ENCODE measurements at regions not wholly inside any gene's neighbourhood (a gene's known extent, or its start where the extent isn't known, plus 50 kb on each side); places are given as distances from the start of the nearest gene placed in this dataset.
"Not testable (repeated sequence)": the region's sequence is repeated elsewhere in the genome, so short reads cannot be mapped to it uniquely, and the experiment has no call there.

DNA sequence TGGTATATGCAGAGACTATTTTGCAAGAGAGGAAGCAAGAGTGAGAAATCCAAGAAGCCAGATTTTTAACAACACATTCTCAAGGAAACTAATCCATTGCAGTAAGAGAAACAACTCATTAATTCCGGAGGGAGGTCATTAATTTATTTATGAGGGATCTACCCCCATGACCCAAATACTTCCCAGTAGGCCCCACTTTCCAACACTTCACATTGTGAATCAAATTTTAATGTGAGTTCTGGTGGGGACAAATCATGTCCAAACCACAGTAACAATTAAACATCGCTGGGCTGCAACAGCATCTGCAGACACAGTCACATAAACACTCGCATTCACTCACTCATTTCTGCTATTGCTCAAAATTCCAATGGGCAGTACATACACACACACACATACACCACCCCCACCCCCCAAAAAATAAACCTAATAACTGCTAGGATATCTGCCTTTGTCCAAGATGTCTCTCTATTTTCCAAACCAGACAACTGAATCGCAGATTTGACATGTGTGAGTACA is 1483.7 kb downstream of the PCDH9 start:
- no peak for FAIRE-seq
- no peak for DNase-seq (ENCODE audit: insufficient read length, low spot score)

DNA sequence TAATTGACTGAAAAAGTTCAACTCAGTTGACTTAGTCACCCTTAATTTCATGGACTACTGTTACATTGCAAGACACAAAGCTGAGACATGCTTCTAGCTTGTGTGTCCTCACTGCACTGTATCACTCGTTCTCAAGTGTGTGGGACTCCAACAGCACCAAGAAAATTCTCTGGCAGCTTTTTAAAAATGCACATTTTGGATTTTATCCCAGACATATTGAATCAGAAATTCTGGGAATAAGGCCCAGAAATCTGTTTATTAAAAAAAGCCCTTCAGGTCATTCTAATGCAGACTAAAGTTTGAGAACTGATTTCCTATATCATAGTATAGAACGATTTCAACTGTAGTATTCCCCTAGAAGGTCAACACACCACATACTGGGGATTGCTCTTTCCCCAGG is 1485.3 kb downstream of the PCDH9 start:
- no peak for FAIRE-seq
- DNase-seq (ENCODE audit: insufficient read length, low spot score), result no peak

DNA sequence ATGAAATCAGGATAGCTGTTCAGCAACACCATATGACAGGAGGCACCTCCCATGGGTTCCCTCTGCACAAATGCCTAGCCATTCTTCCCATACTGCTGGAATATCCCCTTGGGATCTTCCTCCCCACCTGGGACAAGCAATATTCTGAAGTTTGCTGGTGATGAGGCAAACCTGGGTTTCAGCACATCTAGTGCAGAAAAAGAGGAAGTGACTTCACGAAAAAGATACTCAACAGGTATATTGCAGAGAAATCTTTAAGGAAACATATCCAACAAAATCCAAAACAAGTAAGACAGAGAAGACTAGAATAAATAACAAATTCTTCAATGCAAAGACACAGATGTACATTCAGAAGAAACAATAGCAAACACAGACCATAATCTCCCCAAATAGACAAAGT is 1497.0 kb downstream of the PCDH9 start:
- no peak for FAIRE-seq
- no peak for DNase-seq (ENCODE audit: insufficient read length, low spot score)

DNA sequence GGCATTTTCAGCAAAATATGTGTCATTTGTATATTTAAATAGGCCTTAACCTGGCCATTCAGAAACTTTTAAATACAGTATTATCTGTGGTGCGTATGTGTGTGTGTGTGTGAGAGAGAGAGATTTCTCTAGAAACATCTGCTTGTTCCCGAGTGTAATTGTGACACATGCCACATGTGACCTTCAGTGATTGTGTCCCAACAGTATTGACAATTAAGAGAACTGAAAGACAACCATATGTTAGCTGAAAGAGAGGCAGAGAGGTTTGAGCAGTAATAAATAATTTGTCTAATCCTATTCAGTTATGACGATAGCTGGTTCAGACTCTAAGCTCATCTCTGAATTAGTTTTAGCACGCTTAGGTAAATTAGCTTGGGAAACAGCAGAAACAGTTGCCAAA is 1503.1 kb downstream of the PCDH9 start:
- no peak for FAIRE-seq

DNA sequence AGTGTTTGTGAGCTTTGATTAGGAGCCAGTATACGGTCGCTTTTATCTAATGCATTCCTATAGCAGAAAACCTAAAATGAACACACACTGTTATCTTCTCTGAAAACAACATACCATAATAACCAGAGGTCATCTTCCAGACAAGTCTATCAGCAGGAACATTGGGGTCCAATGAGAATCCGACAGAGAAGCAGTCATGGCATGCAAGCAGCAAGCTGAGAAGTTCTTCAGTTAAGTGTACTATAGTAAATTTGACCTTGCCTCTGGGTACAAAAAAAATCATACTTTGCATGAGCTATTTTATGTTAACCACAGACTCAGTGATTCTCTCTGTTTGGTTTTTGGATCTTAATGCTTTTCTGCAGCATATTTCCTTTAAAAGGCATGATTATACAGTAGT is 1505.1 kb downstream of the PCDH9 start:
- DNase-seq (ENCODE audit: insufficient read length, low spot score) (no peak), FAIRE-seq (no peak)

More for the DNA sequence above, 1503.1 kb downstream of the PCDH9 start:
- no peak for DNase-seq (ENCODE audit: insufficient read length, low spot score)

DNA sequence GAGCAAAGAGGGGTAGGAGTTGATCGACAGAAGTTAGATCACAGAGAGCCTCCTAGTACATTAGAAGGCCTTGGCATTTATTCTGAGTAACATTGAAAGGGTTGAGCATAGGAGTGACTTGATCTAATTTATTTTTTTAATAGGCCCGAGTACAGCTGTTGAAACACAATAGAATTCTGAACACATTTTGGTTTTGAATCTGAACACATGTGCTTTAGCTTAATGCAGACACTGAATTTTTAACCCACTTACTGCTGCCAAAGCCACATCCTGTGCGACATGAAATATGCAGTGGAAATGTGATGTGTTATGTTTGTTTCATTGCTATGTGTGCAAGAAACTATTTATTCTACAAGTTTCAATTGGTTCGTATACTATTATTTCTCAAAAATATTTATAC is 1505.9 kb downstream of the PCDH9 start:
- no peak for DNase-seq (ENCODE audit: insufficient read length, low spot score)
- no peak for FAIRE-seq

DNA sequence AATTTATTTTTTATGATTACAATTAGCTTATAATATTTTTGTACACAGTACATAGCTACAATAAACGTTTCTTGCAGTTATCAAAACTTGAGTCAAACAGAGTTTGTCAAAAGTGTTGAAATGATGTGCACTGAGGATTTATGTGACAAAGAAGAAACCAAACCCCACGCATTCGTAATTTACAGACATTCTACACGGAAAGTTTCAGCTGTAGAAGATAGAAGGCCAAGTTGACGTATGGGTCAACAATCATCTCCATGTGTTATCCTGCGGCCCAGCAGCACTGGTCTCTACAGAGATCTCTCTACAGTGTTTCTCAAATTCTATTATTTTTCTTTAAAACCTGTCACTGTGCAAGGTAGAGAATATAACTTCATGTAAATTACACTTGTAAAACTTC is 1507.6 kb downstream of the PCDH9 start:
- DNase-seq (ENCODE audit: insufficient read length, low spot score) (no peak), FAIRE-seq (no peak)

DNA sequence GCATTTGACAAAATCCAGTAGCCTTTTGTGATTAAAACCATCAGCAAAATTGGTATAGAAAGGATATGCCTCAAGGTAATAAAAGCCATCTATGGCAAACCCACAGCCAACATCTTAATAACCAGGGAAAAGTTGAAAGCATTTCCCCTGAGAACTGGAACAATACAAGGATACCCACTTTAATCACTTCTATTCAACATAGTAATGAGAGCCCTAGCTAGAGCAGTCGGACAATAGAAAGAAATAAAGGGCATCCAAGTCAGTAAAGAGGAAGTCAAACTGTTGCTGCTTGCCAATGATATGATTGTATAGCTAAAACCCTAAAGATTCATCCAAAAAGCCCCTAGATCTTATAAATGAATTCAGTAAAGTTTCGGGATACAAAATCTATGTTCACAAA is 1510.3 kb downstream of the PCDH9 start:
- no peak for DNase-seq (ENCODE audit: insufficient read length, low spot score)
- FAIRE-seq, result no peak

DNA sequence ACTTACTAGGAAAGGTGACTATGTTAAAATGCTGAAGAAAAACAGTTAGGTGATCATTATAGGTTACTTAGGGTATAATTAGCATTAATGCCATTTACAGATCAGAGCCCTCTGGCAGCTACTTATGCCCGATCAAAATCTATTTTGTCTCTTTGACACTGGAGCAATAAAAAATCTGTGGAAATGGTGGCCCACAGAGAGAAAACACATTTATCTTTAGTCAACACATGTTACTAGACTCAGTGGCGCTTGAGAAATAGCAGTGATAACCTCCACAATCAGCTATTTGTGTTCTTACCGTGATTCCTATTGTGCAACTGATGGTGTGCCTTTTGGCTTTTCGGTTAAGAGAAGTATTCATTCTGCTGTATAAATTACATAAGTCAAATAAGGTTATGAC is 1519.6 kb downstream of the PCDH9 start:
- no peak for FAIRE-seq
- no peak for DNase-seq (ENCODE audit: insufficient read length, low spot score)

DNA sequence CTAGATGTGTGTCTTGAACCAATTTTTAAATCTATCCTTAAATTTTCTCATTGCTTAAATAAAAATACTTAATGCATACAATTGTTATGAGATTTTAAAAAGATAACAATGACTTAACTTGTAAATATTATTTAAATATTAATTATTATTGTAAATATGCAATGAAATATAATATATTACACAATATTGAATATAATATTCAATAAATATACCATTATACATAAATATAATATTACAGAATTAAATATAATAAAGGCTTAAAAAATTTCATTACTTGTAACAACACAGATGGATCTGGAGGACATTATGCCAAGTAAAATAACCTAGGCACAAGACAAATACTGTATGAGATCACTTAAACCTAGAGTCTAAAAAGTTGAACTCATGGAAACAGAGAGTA is 1532.3 kb downstream of the PCDH9 start:
- FAIRE-seq, result no peak
- no peak for DNase-seq (ENCODE audit: insufficient read length, low spot score)

DNA sequence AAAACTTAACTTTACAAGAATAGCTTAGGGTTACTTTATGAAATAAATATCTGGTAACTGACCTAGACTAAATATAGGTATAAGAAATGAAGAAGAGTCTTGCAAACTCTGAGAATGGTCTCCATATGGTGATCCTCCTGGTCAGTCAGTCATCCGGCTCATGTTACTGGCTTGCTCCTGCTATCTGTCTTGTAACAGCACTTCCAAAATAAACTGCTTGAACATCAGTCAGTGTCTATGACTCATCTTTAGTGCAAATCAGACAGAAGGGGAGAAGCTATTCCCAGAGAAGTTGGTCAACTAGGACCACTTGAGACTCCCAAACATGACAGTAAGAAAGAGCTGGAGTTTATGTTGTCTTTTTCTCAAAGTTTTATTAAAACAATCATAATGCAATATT is 1550.9 kb downstream of the PCDH9 start:
- DNase-seq (ENCODE audit: insufficient read length, low spot score), result peak; percentile 3
- no peak for FAIRE-seq

DNA sequence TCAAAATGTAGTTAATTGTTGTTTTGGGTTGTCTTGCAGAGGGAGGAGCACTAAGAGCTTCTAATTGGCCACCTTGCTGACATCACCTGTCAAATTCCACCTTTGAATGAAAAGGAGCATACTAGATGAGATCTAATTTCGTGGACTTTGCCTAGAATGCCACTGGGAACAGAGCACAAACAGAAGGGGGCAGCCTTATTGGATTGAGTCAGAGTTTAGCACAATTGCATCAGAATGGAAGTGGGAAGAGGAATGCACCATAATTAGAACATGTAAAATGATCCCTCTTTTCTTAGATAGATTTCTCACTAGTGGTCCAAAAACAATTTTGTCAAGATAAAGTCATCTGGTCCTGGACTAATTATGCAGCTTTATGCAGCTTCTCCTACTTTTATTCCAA is 1552.2 kb downstream of the PCDH9 start:
- no peak for FAIRE-seq
- no peak for DNase-seq (ENCODE audit: insufficient read length, low spot score)

DNA sequence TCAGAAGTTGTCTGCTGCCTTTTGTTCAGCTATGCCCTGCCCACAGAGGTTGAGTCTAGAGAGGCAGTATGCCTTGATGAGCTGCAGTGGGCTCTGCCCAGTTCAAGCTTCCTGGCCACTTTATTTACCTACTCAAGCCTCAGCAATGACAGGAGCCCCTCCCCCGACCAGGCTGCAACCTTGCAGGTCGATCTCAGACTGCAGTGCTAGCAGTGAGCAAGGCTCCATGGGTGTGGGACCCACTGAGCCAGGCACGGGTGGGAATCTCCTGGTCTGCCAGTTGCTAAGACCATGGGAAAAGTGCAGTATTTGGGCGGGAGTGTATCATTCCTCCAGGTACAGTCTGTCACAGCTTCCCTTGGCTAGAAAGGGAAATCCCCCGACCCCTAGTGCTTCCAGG is 1554.8 kb downstream of the PCDH9 start:
- not testable (repeated sequence) for DNase-seq (ENCODE audit: insufficient read length, low spot score); FAIRE-seq

DNA sequence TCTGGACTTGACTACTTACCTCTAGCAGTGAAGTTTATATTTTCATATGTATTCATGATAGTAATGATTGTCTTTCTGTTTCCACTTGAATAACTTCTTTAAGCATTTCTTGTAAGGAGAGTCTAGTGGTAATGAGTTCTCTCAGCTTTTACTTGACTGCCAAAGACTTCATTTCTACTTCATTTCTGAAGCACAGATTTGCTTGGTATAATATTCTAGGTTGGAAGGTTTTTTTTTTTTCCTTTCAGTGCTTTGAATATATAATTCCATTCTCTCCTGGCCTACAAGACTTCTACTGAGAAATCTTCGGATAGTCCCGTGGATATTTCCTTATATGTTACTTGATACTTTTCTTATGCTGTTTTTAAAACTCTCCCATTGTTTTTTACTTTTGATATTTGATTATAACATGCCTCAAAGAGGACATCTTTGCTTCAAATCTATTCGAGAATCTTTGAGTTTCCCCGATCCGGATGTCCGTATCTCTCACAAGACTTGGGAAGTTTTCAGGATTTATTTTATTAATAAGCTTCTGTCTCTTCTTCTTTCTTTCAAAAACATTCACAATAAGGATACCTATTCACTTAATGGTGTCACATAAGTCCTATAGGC is 1560.0 kb downstream of the PCDH9 start:
- FAIRE-seq, result no peak
- no peak for DNase-seq (ENCODE audit: insufficient read length, low spot score)

DNA sequence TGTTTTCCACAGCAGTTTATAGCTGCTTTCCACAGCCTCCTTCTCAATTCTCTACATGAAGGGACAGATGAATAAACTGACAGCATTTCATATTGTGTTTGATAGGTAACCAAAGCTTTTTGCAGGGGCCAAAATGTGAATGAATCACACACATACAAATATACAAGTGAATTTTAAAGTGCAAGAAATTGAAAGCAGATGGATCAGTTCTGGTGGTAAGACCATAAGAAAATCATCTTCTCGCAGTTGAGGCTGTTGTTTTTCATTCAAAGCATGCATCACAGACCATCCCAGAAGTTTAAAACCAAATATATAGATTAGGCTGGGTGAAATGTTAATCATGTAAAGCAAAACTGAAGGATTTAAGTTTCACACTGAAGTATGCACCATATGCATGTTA is 1569.4 kb downstream of the PCDH9 start:
- DNase-seq (ENCODE audit: insufficient read length, low spot score) (no peak), FAIRE-seq (no peak)

DNA sequence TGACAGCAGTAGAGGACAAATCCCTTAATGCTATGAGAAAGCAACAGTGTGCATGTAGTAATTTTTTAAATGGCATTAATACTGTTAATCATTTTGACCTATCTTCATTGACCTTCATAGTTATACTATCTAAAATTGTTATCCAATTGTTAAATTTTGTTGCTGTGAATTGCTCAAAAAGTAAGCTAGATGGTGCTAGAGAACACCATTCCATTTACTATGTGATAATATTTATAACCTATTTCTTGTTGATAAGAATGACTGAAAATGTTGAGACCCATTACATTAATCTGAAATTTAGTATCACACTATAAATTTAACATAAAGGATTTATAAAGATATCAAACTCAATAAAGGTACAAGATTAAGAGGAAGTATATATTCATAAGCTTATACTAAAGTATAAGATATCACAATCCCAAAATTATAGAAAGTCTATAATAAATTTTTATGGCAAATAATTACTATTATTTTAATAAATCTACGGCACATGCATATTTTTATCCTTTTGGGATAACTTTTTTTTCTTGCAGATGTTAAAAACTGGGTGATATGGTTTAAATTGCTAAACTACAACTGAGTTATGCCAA is 1573.3 kb downstream of the PCDH9 start:
- DNase-seq (ENCODE audit: insufficient read length, low spot score) (no peak), FAIRE-seq (no peak)

DNA sequence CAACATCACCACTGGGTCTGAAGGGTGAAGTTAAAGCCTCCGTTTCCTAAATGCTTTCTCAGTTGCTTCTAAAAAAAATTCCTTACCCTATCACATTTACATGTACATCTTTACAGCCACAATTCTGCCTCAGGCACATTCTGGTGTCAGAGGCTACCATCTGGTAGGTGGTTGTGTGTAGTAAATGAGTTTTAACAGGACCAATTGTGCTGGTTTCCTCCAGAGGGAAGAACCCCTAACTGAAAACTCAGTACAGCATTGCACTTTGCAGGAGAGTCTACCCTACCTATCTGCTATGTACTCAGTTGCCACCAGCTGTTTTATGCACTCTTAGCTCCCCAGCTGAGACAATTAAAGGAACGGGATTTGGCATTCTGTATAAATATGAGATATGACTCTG is 1576.5 kb downstream of the PCDH9 start:
- no peak for FAIRE-seq

DNA sequence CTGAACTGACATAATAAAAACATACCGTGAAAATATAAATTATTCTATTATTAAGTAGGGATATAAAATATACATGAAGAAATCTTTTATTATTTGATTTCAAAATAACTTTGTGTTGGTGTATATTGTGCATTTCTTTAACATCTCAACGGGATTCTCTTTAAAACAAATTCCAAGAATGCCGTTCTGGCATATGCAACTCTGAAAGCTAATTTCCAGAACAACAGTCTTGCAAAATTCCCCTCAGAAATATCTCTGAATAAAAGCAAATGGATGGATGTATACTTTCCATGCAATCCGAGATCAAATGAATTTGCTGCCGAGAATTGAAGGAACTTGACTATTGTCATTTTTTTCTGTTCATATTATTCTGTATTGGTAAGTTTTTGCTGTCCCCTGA is 1579.8 kb downstream of the PCDH9 start:
- FAIRE-seq (no peak), DNase-seq (ENCODE audit: insufficient read length, low spot score) (no peak)

More for the DNA sequence above, 1576.5 kb downstream of the PCDH9 start:
- DNase-seq (ENCODE audit: insufficient read length, low spot score), result no peak

DNA sequence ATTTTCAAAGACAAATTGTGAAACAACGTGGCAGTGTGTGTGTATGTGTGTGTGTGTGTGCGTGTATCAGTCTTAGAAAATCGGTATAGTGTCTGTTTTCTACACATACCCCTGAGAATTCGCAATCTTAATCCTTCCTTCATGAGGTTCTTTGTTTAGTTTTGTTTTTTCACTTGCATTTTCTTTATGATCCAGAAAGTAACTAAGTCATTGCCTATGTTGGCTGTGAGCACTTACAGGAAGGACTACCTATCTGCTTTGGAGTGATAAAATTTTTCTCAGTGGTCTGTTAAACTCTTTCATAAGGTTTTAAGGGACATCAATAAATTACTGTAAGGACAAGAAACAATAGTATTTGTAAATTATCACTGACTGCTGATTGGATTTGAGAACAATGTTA is 1587.1 kb downstream of the PCDH9 start:
- FAIRE-seq, result no peak
- DNase-seq (ENCODE audit: insufficient read length, low spot score), result no peak

DNA sequence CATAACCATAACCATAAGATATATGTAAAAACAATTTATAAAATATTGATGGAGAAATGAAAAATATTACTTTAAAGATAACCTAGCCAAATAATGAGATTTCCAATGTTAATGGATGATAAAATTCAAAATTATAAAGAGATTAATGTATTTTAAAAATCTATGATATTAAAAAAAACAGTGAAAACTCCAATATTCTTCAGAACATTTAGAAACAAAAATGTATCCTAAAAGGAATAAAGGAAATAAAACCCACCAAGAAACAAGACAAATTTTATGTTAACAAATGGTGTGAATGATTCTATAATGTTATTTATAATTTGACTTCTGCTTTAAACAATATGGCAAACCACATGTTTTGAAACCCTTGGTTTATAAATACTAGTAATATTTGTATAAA is 1587.8 kb downstream of the PCDH9 start:
- FAIRE-seq, result no peak
- no peak for DNase-seq (ENCODE audit: insufficient read length, low spot score)

DNA sequence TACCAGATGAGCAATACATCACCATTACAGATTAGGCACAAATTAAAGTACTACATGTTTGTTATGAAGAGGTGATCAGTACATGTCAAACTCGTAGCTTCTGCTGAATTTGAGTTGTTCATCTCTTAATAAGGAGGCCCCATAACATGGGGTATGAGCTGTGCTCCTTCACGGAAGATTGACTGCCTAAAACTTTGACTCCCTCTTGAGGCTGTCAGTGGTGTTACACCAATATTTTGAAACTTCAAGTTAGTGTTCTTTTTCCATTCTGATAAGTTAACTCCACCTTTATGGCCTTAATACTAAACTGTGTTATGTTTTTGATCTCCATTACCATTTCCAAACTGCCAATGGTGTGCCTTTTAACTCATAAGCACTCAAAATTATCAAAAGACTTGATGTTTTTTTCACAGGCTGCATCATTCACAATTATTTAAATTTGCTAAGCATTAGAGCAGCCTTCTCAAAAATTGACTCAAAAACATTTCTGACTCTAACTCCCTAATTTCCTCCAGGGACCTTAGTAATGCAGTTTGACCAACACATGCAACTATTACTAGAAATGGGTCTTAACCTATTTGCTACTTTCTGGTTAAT is 1591.5 kb downstream of the PCDH9 start:
- no peak for FAIRE-seq
- DNase-seq (ENCODE audit: insufficient read length, low spot score), result peak; percentile 1

DNA sequence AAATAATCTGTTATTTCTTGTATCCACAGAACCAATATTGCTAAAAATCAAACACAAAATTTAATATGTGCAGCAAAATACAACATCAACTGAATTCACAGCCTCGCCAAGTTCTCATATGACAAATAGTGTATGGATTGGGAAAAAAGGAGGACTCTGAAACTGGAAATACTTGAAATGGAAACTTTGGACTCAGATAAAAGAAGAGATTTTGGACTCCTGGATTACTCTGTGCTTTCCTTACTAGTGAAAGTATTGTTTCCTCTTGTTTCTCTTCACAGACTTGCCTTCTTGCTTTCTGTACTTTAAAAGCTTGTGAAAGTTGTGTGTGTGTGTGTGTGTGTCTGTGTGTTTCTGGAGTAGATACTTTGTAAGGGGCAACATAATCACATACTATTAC is 1596.3 kb downstream of the PCDH9 start:
- no peak for FAIRE-seq
- no peak for DNase-seq (ENCODE audit: insufficient read length, low spot score)

Measured in HTR-8/SVneo (cell line).